PC-3 (cell line): ENCODE measurements at regions not wholly inside any gene's neighbourhood (a gene's known extent, or its start where the extent isn't known, plus 50 kb on each side); places are given as distances from the start of the nearest gene placed in this dataset.

Experiments used
- ATAC-seq: fragments of 200-7000 bp; cut with Tn5 transposase; 2 replicates; pipeline ENCODE4 v1.9.1; 2020; ENCODE audit warnings: mild to moderate bottlenecking, moderate library complexity
- BruUV-seq: library from RNA; stranded (reverse); fragments of 400-500 nt; replicated peaks from 2 replicates; lab custom pipeline; 2021; lab: Mats Ljungman, UMichigan
- CTCF ChIA-PET: fragments of 300-600 bp; sonication (Branson Sonifier 250); formaldehyde crosslinking; loops from one replicate; lab custom pipeline; 2022; ENCODE audit warnings: antibody characterized with exemption; lab: Charles Lee
- POLR2A ChIA-PET: fragments of 300-600 bp; sonication (Branson Sonifier 250); formaldehyde crosslinking; loops from one replicate; lab custom pipeline; 2022; ENCODE audit warnings: antibody characterized with exemption; ENCODE audit not compliant: unreplicated experiment; lab: Charles Lee
- DNase-seq: peaks from one replicate; pipeline ENCODE4 v3.0.0-alpha.2; 2015
- H2AFZ ChIP-seq: fragments of 300-600 bp; sonication (generic); 2 replicates; pipeline ENCODE4 v1.6.0; 2016; ENCODE audit warnings: antibody characterized with exemption, low read length
- H3F3A ChIP-seq: fragments of 300-600 bp; sonication (generic); one replicate; pipeline ENCODE4 v1.6.0; 2017; ENCODE audit warnings: antibody characterized with exemption, low read length, control low read depth, mild to moderate bottlenecking; ENCODE audit not compliant: unreplicated experiment
- H3K27ac ChIP-seq: fragments of 300-600 bp; sonication (generic); 2 replicates; pipeline ENCODE4 v1.5.1; 2016; ENCODE audit warnings: mild to moderate bottlenecking, low read length
- H3K27me3 ChIP-seq: fragments of 300-600 bp; sonication (generic); 2 replicates; pipeline ENCODE4 v1.6.1; 2016; ENCODE audit warnings: low read length, mixed read lengths
- H3K36me3 ChIP-seq: fragments of 300-600 bp; sonication (generic); 2 replicates; pipeline ENCODE4 v1.6.1; 2016; ENCODE audit warnings: low read depth, mixed run types, low read length, mixed read lengths
- H3K4me1 ChIP-seq: fragments of 300-600 bp; sonication (generic); 2 replicates; pipeline ENCODE4 v1.5.1; 2016; ENCODE audit warnings: low read length; ENCODE audit not compliant: insufficient read depth
- H3K4me2 ChIP-seq: fragments of 300-600 bp; sonication (generic); 2 replicates; pipeline ENCODE4 v1.6.0; 2016; ENCODE audit warnings: low read length
- H3K4me3 ChIP-seq: fragments of 300-600 bp; sonication (generic); 2 replicates; pipeline ENCODE4 v1.5.1; 2016; ENCODE audit warnings: mild to moderate bottlenecking, low read length, mixed read lengths
- H3K79me2 ChIP-seq: fragments of 300-600 bp; sonication (generic); 2 replicates; pipeline ENCODE4 v1.6.1; 2017; ENCODE audit warnings: low read length, mixed read lengths
- H3K9ac ChIP-seq: fragments of 300-600 bp; sonication (generic); 2 replicates; pipeline ENCODE4 v1.6.0; 2016; ENCODE audit warnings: mild to moderate bottlenecking, low read length
- H3K9me2 ChIP-seq: fragments of 300-600 bp; sonication (generic); replicated peaks from 2 replicates; pipeline ENCODE4 v1.6.1; 2016; ENCODE audit warnings: mixed run types, low read length, mixed read lengths
- H3K9me3 ChIP-seq: fragments of 300-600 bp; sonication (generic); 2 replicates; pipeline ENCODE4 v1.6.1; 2016; ENCODE audit warnings: low read length, mixed read lengths
- H4K20me1 ChIP-seq: fragments of 300-600 bp; sonication (generic); 2 replicates; pipeline ENCODE4 v1.6.1; 2016; ENCODE audit warnings: low read length, mixed read lengths
- EZH2 ChIP-seq: fragments of 300-600 bp; sonication (generic); IDR thresholded peaks from one replicate; pipeline ENCODE4 v1.6.1; 2017; ENCODE audit warnings: antibody characterized with exemption, mild to moderate bottlenecking, low read length; ENCODE audit not compliant: unreplicated experiment
- EZH2phosphoT487 ChIP-seq: fragments of 300-600 bp; sonication (generic); IDR thresholded peaks from 2 replicates; pipeline ENCODE4 v1.6.1; 2018; ENCODE audit warnings: mild to moderate bottlenecking, antibody characterized with exemption, low read length, borderline replicate concordance
- intact Hi-C: fragments of 100-400 bp; cut with micrococcal nuclease; formaldehyde crosslinking; loops from 2 replicates; pipeline ENCODE4 v1.9.0; 2023
- TF ChIP-seq, protein P1 (sequence below): fragments of 300-600 bp; sonication (generic); conservative IDR thresholded peaks from 2 replicates; pipeline ENCODE4 v1.5.1; 2017; ENCODE audit warnings: antibody characterized with exemption, low read depth, mild to moderate bottlenecking, low read length

DNA sequence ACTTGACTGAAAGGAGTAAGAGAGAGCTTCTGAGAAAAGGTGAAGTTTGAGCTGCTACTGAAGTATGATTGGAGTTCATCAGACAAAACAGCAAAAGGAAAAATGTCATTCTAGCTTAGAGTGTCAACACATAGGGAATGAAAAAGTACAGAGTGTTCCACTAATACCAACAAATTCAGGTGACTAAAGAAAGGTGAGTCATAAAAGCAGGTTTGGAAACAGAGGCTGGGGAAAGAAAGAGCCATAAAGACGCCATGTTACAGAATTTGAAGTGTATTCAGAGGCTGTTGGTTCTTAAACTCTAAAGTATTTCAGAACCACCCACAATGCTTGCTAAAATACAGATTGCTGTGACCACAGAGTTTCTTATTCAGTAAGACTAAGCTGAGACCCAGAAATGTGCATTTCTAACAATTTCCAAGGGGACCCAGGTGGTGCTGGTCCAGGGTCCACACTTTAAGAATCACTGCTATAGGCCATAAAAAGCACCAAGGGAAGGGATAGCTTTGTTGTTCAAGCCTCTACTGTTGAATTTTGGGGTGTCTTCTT, 143.1 kb downstream of the ELAPOR2 start:
- H3K4me1 ChIP-seq, result no peaks in the 10 kb centered on the region
- CTCF ChIA-PET, result interaction anchor here (0.6 kb wide), 1 partner anchor 211 kb away, joined by 4 read pairs; no protein-coding TSS in a partner anchor
- no peak for ATAC-seq
- POLR2A ChIA-PET, result no interaction called here
- no peaks in the 10 kb centered on the region for H3K9me3 ChIP-seq
- no peaks in the 10 kb centered on the region for H3K79me2 ChIP-seq
- BruUV-seq, result no TSS peak
- no peak overlapping the region for H3K9ac ChIP-seq
- H3K4me2 ChIP-seq, result no peak overlapping the region
- DNase-seq, result no peak
- H3F3A ChIP-seq, result no peaks in the 10 kb centered on the region
- H3K36me3 ChIP-seq, result no peaks in the 10 kb centered on the region
- no peaks in the 10 kb centered on the region for H4K20me1 ChIP-seq
- intact Hi-C loops, result no loop called here
- H3K9me2 ChIP-seq, result no peaks in the 10 kb centered on the region
- H3K4me3 ChIP-seq, result no peak overlapping the region
- H3K27ac ChIP-seq, result no peak overlapping the region
- no peak for TF ChIP-seq EZH2
- TF ChIP-seq EZH2phosphoT487, result no peak
- TF ChIP-seq, protein P1, sequence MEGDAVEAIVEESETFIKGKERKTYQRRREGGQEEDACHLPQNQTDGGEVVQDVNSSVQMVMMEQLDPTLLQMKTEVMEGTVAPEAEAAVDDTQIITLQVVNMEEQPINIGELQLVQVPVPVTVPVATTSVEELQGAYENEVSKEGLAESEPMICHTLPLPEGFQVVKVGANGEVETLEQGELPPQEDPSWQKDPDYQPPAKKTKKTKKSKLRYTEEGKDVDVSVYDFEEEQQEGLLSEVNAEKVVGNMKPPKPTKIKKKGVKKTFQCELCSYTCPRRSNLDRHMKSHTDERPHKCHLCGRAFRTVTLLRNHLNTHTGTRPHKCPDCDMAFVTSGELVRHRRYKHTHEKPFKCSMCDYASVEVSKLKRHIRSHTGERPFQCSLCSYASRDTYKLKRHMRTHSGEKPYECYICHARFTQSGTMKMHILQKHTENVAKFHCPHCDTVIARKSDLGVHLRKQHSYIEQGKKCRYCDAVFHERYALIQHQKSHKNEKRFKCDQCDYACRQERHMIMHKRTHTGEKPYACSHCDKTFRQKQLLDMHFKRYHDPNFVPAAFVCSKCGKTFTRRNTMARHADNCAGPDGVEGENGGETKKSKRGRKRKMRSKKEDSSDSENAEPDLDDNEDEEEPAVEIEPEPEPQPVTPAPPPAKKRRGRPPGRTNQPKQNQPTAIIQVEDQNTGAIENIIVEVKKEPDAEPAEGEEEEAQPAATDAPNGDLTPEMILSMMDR, result no peak
- H2AFZ ChIP-seq, result no peak overlapping the region
- H3K27me3 ChIP-seq, result no peaks in the 10 kb centered on the region

DNA sequence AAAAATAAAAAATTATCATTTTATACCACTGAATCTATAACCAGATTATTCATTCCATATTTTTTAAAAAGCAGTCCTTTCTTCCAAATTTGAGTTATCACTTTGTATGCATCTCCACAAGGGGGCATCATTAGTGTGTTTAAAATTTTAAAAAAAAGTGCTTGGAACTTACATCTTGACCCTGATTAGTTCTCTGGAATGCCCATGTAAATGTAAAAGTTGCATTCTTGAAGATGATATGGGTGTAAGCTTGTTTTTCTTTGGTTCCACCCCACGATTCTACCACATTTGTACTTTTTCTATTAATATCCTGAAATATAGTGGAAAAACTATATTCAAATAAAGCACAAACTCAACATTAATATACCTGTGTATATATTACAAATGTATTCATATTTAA, 144.9 kb downstream of the ELAPOR2 start:
- no peaks in the 10 kb centered on the region for H3K9me2 ChIP-seq
- peak; percentile 53 for DNase-seq
- no peaks in the 10 kb centered on the region for H3K4me1 ChIP-seq
- H3K9me3 ChIP-seq, result no peaks in the 10 kb centered on the region
- no peak for TF ChIP-seq EZH2
- TF ChIP-seq EZH2phosphoT487, result no peak
- TF ChIP-seq, protein P1, result peak; percentile 72
- no peak overlapping the region for H3K4me2 ChIP-seq
- intact Hi-C loops, result loop anchor here (1.0 kb wide), 2 partner anchors 234 to 323 kb away; no protein-coding TSS in a partner anchor
- H3K27ac ChIP-seq, result no peak overlapping the region
- no peaks in the 10 kb centered on the region for H3K79me2 ChIP-seq
- CTCF ChIA-PET, result interaction anchor here (0.7 kb wide), 1 partner anchor 239 kb away, joined by 3 read pairs; no protein-coding TSS in a partner anchor
- H3F3A ChIP-seq, result no peaks in the 10 kb centered on the region
- no peak overlapping the region for H3K9ac ChIP-seq
- no peaks in the 10 kb centered on the region for H3K27me3 ChIP-seq
- H4K20me1 ChIP-seq, result no peaks in the 10 kb centered on the region
- H2AFZ ChIP-seq, result no peak overlapping the region
- ATAC-seq, result peak; percentile 33; the same call in 1 of the 2 replicates
- no peak overlapping the region for H3K4me3 ChIP-seq
- POLR2A ChIA-PET, result no interaction called here
- H3K36me3 ChIP-seq, result no peaks in the 10 kb centered on the region
- no TSS peak for BruUV-seq
